HepG2 (cell line): ENCODE measurements at regions not wholly inside any gene's neighbourhood (a gene's known extent, or its start where the extent isn't known, plus 50 kb on each side); places are given as distances from the start of the nearest gene placed in this dataset.

ENCODE experiments used
- AKNA ChIP-seq: sonication (generic); formaldehyde crosslinking; IDR thresholded peaks from 2 replicates; pipeline ENCODE4 v1.4.0; 2020; ENCODE audit warnings: missing genetic modification reagents, borderline replicate concordance
- CBX2 ChIP-seq, 2 experiments: fragments of 200-600 bp in 1 of 2; sonication (generic); formaldehyde crosslinking in 1 of 2; IDR thresholded peaks; 2 replicates each; pipeline versions ENCODE4 v1.7.0 to v1.8.1; 2018 to 2022; ENCODE audit warnings: low read depth in 2 of 2, low read length in 1 of 2, mild to moderate bottlenecking in 1 of 2, missing genetic modification reagents in 1 of 2
- FOSL2 ChIP-seq: sonication (generic); formaldehyde crosslinking; IDR thresholded peaks from 2 replicates; pipeline ENCODE4 v1.4.0; 2020; ENCODE audit warnings: missing genetic modification reagents
- JARID2 ChIP-seq: sonication (generic); formaldehyde crosslinking; IDR thresholded peaks from 2 replicates; pipeline ENCODE4 v1.8.1; 2023; ENCODE audit warnings: missing genetic modification reagents, inconsistent platforms; ENCODE audit not compliant: insufficient replicate concordance
- NR2F2 ChIP-seq: IDR thresholded peaks from 2 replicates; pipeline ENCODE4 v1.6.1; 2012; ENCODE audit warnings: low read depth, inconsistent platforms, borderline replicate concordance
- NR2F6 ChIP-seq, 2 experiments: IDR thresholded peaks; 2 replicates each; pipeline ENCODE4 v1.6.1; 2016; ENCODE audit warnings: antibody characterized with exemption in 1 of 2, mild to moderate bottlenecking in 1 of 2
- RAD51 ChIP-seq: fragments of 450-650 bp; IDR thresholded peaks from 2 replicates; pipeline ENCODE4 v1.6.1; 2016; ENCODE audit warnings: borderline replicate concordance
- REL ChIP-seq: sonication (generic); formaldehyde crosslinking; conservative IDR thresholded peaks from 2 replicates; pipeline ENCODE4 v1.8.0; 2022; ENCODE audit warnings: mild to moderate bottlenecking, missing genetic modification reagents, moderate library complexity
- REPIN1 ChIP-seq: sonication (generic); formaldehyde crosslinking; IDR thresholded peaks from 2 replicates; pipeline ENCODE4 v1.8.0; 2022; ENCODE audit warnings: missing genetic modification reagents, low read depth, mild to moderate bottlenecking, borderline replicate concordance
- SOX6 ChIP-seq, 2 experiments: fragments of 450-650 bp in 1 of 2; sonication (generic) in 1 of 2; formaldehyde crosslinking in 1 of 2; IDR thresholded peaks; 2 replicates each; pipeline versions ENCODE4 v1.4.0 to v1.6.1; 2017 to 2020; ENCODE audit warnings: antibody characterized with exemption in 1 of 2, mild to moderate bottlenecking in 1 of 2, missing genetic modification reagents in 1 of 2
- TFE3 ChIP-seq: IDR thresholded peaks from 2 replicates; pipeline ENCODE4 v1.6.1; 2016
- THRA ChIP-seq: sonication (generic); formaldehyde crosslinking; IDR thresholded peaks from 2 replicates; pipeline ENCODE4 v1.4.0; 2020; ENCODE audit warnings: missing genetic modification reagents, borderline replicate concordance
- U2AF1 ChIP-seq: fragments of 200-400 bp; formaldehyde crosslinking; optimal IDR thresholded peaks from 2 replicates; pipeline ENCODE3; 2017; ENCODE audit warnings: mild to moderate bottlenecking, low read depth, low read length
- ZHX1 ChIP-seq: sonication (generic); formaldehyde crosslinking; IDR thresholded peaks from 2 replicates; pipeline ENCODE4 v1.8.1; 2022; ENCODE audit warnings: low read depth, mild to moderate bottlenecking, missing genetic modification reagents
- ZNF136 ChIP-seq: sonication (generic); formaldehyde crosslinking; IDR thresholded peaks from 2 replicates; pipeline ENCODE4 v1.8.1; 2022; ENCODE audit warnings: low read depth, mild to moderate bottlenecking, moderate library complexity, missing genetic modification reagents
- ZNF501 ChIP-seq: sonication (generic); formaldehyde crosslinking; IDR thresholded peaks from 2 replicates; pipeline ENCODE4 v1.5.1; 2020; ENCODE audit warnings: mild to moderate bottlenecking, moderate library complexity, missing genetic modification reagents
- ZNF747 ChIP-seq: sonication (generic); formaldehyde crosslinking; IDR thresholded peaks from 2 replicates; pipeline ENCODE4 v1.8.1; 2023; ENCODE audit warnings: missing genetic modification reagents, mild to moderate bottlenecking, borderline replicate concordance
- TF ChIP-seq, protein P1 (sequence below): IDR thresholded peaks from 2 replicates; pipeline ENCODE4 v1.6.1; 2016; ENCODE audit warnings: low read depth, borderline replicate concordance

- TF ChIP-seq FOSL2 (0 out of 2 replicates have a peak, but pooled peaks have one; percentile 12), JARID2 (CRISPR knock-in tag) (no peak), TFE3 (0 out of 2 replicates have a peak, but pooled peaks have one; percentile 16), REPIN1 (CRISPR knock-in tag) (no peak), CBX2 (IDR thresholded peaks at IDR 0.05; ENCODE audit: low read depth, low read length) (no peak), CBX2 (CRISPR knock-in tag; IDR thresholded peaks at IDR 0.05; ENCODE audit: low read depth) (no peak), AKNA (CRISPR knock-in tag) (no peak), NR2F2 (peak; percentile 75), REL (CRISPR knock-in tag) (no peak), NR2F6 (IDR thresholded peaks at IDR 0.05) (peak; percentile 61), NR2F6 (CRISPR knock-in tag; IDR thresholded peaks at IDR 0.05) (0 out of 2 replicates have a peak, but pooled peaks have one; percentile 8), ZNF501 (CRISPR knock-in tag) (no peak), RAD51 (no peak), SOX6 (IDR thresholded peaks at IDR 0.05) (no peak), SOX6 (CRISPR knock-in tag; IDR thresholded peaks at IDR 0.05) (peak; percentile 76; the same call in 1 of the 2 replicates), THRA (CRISPR knock-in tag) (no peak), U2AF1 (no peak), ZNF747 (CRISPR knock-in tag) (no peak), ZNF136 (no peak), ZHX1 (CRISPR knock-in tag) (no peak)
- TF ChIP-seq, protein P1, sequence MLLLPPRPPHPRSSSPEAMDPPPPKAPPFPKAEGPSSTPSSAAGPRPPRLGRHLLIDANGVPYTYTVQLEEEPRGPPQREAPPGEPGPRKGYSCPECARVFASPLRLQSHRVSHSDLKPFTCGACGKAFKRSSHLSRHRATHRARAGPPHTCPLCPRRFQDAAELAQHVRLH (CRISPR knock-in tag) = no peak
Measured at GRCh38 chr10:23517155-23517554, 78.3 kb downstream of the OTUD1 start (continued).
